ENCODE measurements at regions not wholly inside any gene's neighbourhood (a gene's known extent, or its start where the extent isn't known, plus 50 kb on each side); places are given as distances from the start of the nearest gene placed in this dataset.

GRCh38 chr1:14183329-14183728 is 415.2 kb upstream of the KAZN start:
- H3K27me3 ChIP-seq (ENCODE audit: control insufficient read depth in 3 of 3, insufficient read depth in 3 of 3, low read length in 3 of 3) = peaks cover 0 to 3% (median 0%) of the 10 kb centered on the region in 3 donors
- peaks cover 0 to 2% (median 0%) of the 10 kb centered on the region in 3 donors for H3K4me1 ChIP-seq (ENCODE audit: control insufficient read depth in 3 of 3, insufficient read depth in 3 of 3, low read length in 3 of 3)
- H3K9ac ChIP-seq (ENCODE audit: low read depth in 1 of 3, low read length in 3 of 3) = no peak overlapping the region
- H3K9me3 ChIP-seq (ENCODE audit: control insufficient read depth in 3 of 3, low read length in 3 of 3) = no peaks in the 10 kb centered on the region
- no peak overlapping the region for H3K4me3 ChIP-seq (ENCODE audit: low read length in 3 of 3)
- no peaks in the 10 kb centered on the region for H3K36me3 ChIP-seq (ENCODE audit: control insufficient read depth in 3 of 3, insufficient read depth in 3 of 3, low read length in 3 of 3)
- H3K27ac ChIP-seq (ENCODE audit: low read depth, low read length) = no peak overlapping the region

- no peak overlapping the region for H3K27ac ChIP-seq (ENCODE audit: low read depth, low read length)
- H3K36me3 ChIP-seq (ENCODE audit: control insufficient read depth in 3 of 3, insufficient read depth in 3 of 3, low read length in 3 of 3) = no peaks in the 10 kb centered on the region
- H3K9me3 ChIP-seq (ENCODE audit: control insufficient read depth in 3 of 3, low read length in 3 of 3) = no peaks in the 10 kb centered on the region
- peaks cover 0 to 4% (median 0%) of the 10 kb centered on the region in 3 donors for H3K4me1 ChIP-seq (ENCODE audit: control insufficient read depth in 3 of 3, insufficient read depth in 3 of 3, low read length in 3 of 3)
- H3K27me3 ChIP-seq (ENCODE audit: control insufficient read depth in 3 of 3, insufficient read depth in 3 of 3, low read length in 3 of 3) = peaks cover 0 to 3% (median 0%) of the 10 kb centered on the region in 3 donors
- no peak overlapping the region for H3K4me3 ChIP-seq (ENCODE audit: low read length in 3 of 3)
- no peak overlapping the region for H3K9ac ChIP-seq (ENCODE audit: low read depth in 1 of 3, low read length in 3 of 3)
Measured at GRCh38 chr1:14184454-14184853, 414.0 kb upstream of the KAZN start.

- Histone ChIP-seq H3K4me3 (ENCODE audit: low read length in 3 of 3) (no peak overlapping the region), H3K27ac (ENCODE audit: low read depth, low read length) (no peak overlapping the region), H3K9me3 (ENCODE audit: control insufficient read depth in 3 of 3, low read length in 3 of 3) (no peaks in the 10 kb centered on the region), H3K27me3 (ENCODE audit: control insufficient read depth in 3 of 3, insufficient read depth in 3 of 3, low read length in 3 of 3) (no peaks in the 10 kb centered on the region), H3K4me1 (ENCODE audit: control insufficient read depth in 3 of 3, insufficient read depth in 3 of 3, low read length in 3 of 3) (peaks cover 0 to 3% (median 0%) of the 10 kb centered on the region in 3 donors), H3K36me3 (ENCODE audit: control insufficient read depth in 3 of 3, insufficient read depth in 3 of 3, low read length in 3 of 3) (no peaks in the 10 kb centered on the region), H3K9ac (ENCODE audit: low read depth in 1 of 3, low read length in 3 of 3) (no peak overlapping the region)
Measured at GRCh38 chr1:14189381-14189780, 409.1 kb upstream of the KAZN start.

- H3K9me3 ChIP-seq (ENCODE audit: control insufficient read depth in 3 of 3, low read length in 3 of 3) = no peaks in the 10 kb centered on the region
- H3K4me3 ChIP-seq (ENCODE audit: low read length in 3 of 3) = no peak overlapping the region
- peaks cover 0 to 2% (median 0%) of the 10 kb centered on the region in 3 donors for H3K4me1 ChIP-seq (ENCODE audit: control insufficient read depth in 3 of 3, insufficient read depth in 3 of 3, low read length in 3 of 3)
- no peak overlapping the region for H3K9ac ChIP-seq (ENCODE audit: low read depth in 1 of 3, low read length in 3 of 3)
- peaks cover 0 to 5% (median 0%) of the 10 kb centered on the region in 3 donors for H3K27me3 ChIP-seq (ENCODE audit: control insufficient read depth in 3 of 3, insufficient read depth in 3 of 3, low read length in 3 of 3)
- H3K27ac ChIP-seq (ENCODE audit: low read depth, low read length) = no peak overlapping the region
- no peaks in the 10 kb centered on the region for H3K36me3 ChIP-seq (ENCODE audit: control insufficient read depth in 3 of 3, insufficient read depth in 3 of 3, low read length in 3 of 3)
Measured at GRCh38 chr1:14190508-14190907, 408.0 kb upstream of the KAZN start.

GRCh38 chr1:14194511-14194910 is 404.0 kb upstream of the KAZN start:
- H3K9ac ChIP-seq (ENCODE audit: low read depth in 1 of 3, low read length in 3 of 3) = no peak overlapping the region
- no peaks in the 10 kb centered on the region for H3K36me3 ChIP-seq (ENCODE audit: control insufficient read depth in 3 of 3, insufficient read depth in 3 of 3, low read length in 3 of 3)
- no peaks in the 10 kb centered on the region for H3K4me1 ChIP-seq (ENCODE audit: control insufficient read depth in 3 of 3, insufficient read depth in 3 of 3, low read length in 3 of 3)
- no peak overlapping the region for H3K27ac ChIP-seq (ENCODE audit: low read depth, low read length)
- H3K4me3 ChIP-seq (ENCODE audit: low read length in 3 of 3) = no peak overlapping the region
- peaks cover 0 to 5% (median 0%) of the 10 kb centered on the region in 3 donors for H3K27me3 ChIP-seq (ENCODE audit: control insufficient read depth in 3 of 3, insufficient read depth in 3 of 3, low read length in 3 of 3)
- H3K9me3 ChIP-seq (ENCODE audit: control insufficient read depth in 3 of 3, low read length in 3 of 3) = no peaks in the 10 kb centered on the region

GRCh38 chr1:14205066-14205465 is 393.4 kb upstream of the KAZN start:
- no peak overlapping the region for H3K4me3 ChIP-seq (ENCODE audit: low read length in 3 of 3)

GRCh38 chr1:14215151-14215550 is 383.3 kb upstream of the KAZN start:
- no peaks in the 10 kb centered on the region for H3K36me3 ChIP-seq (ENCODE audit: control insufficient read depth in 3 of 3, insufficient read depth in 3 of 3, low read length in 3 of 3)
- no peak overlapping the region for H3K9ac ChIP-seq (ENCODE audit: low read depth in 1 of 3, low read length in 3 of 3)
- peaks cover 0 to 2% (median 0%) of the 10 kb centered on the region in 3 donors for H3K9me3 ChIP-seq (ENCODE audit: control insufficient read depth in 3 of 3, low read length in 3 of 3)
- no peaks in the 10 kb centered on the region for H3K4me1 ChIP-seq (ENCODE audit: control insufficient read depth in 3 of 3, insufficient read depth in 3 of 3, low read length in 3 of 3)
- H3K27me3 ChIP-seq (ENCODE audit: control insufficient read depth in 3 of 3, insufficient read depth in 3 of 3, low read length in 3 of 3) = no peaks in the 10 kb centered on the region
- no peak overlapping the region for H3K4me3 ChIP-seq (ENCODE audit: low read length in 3 of 3)
- no peak overlapping the region for H3K27ac ChIP-seq (ENCODE audit: low read depth, low read length)

More at GRCh38 chr1:14205066-14205465, 393.4 kb upstream of the KAZN start:
- Histone ChIP-seq H3K27me3 (ENCODE audit: control insufficient read depth in 3 of 3, insufficient read depth in 3 of 3, low read length in 3 of 3) (no peaks in the 10 kb centered on the region), H3K9me3 (ENCODE audit: control insufficient read depth in 3 of 3, low read length in 3 of 3) (no peaks in the 10 kb centered on the region), H3K4me1 (ENCODE audit: control insufficient read depth in 3 of 3, insufficient read depth in 3 of 3, low read length in 3 of 3) (no peaks in the 10 kb centered on the region), H3K9ac (ENCODE audit: low read depth in 1 of 3, low read length in 3 of 3) (no peak overlapping the region), H3K27ac (ENCODE audit: low read depth, low read length) (no peak overlapping the region), H3K36me3 (ENCODE audit: control insufficient read depth in 3 of 3, insufficient read depth in 3 of 3, low read length in 3 of 3) (no peaks in the 10 kb centered on the region)

- no peaks in the 10 kb centered on the region for H3K4me1 ChIP-seq (ENCODE audit: control insufficient read depth in 3 of 3, insufficient read depth in 3 of 3, low read length in 3 of 3)
- H3K9ac ChIP-seq (ENCODE audit: low read depth in 1 of 3, low read length in 3 of 3) = no peak overlapping the region
- no peak overlapping the region for H3K27ac ChIP-seq (ENCODE audit: low read depth, low read length)
- peaks cover 0 to 2% (median 0%) of the 10 kb centered on the region in 3 donors for H3K9me3 ChIP-seq (ENCODE audit: control insufficient read depth in 3 of 3, low read length in 3 of 3)
- H3K27me3 ChIP-seq (ENCODE audit: control insufficient read depth in 3 of 3, insufficient read depth in 3 of 3, low read length in 3 of 3) = no peaks in the 10 kb centered on the region
- H3K36me3 ChIP-seq (ENCODE audit: control insufficient read depth in 3 of 3, insufficient read depth in 3 of 3, low read length in 3 of 3) = no peaks in the 10 kb centered on the region
- H3K4me3 ChIP-seq (ENCODE audit: low read length in 3 of 3) = no peak overlapping the region
Measured at GRCh38 chr1:14217384-14217783, 381.1 kb upstream of the KAZN start.

- H3K36me3 ChIP-seq (ENCODE audit: control insufficient read depth in 3 of 3, insufficient read depth in 3 of 3, low read length in 3 of 3) = no peaks in the 10 kb centered on the region
- H3K9ac ChIP-seq (ENCODE audit: low read depth in 1 of 3, low read length in 3 of 3) = no peak overlapping the region
- H3K9me3 ChIP-seq (ENCODE audit: control insufficient read depth in 3 of 3, low read length in 3 of 3) = peaks cover 0 to 2% (median 0%) of the 10 kb centered on the region in 3 donors
- H3K27ac ChIP-seq (ENCODE audit: low read depth, low read length) = no peak overlapping the region
- H3K27me3 ChIP-seq (ENCODE audit: control insufficient read depth in 3 of 3, insufficient read depth in 3 of 3, low read length in 3 of 3) = no peaks in the 10 kb centered on the region
- H3K4me1 ChIP-seq (ENCODE audit: control insufficient read depth in 3 of 3, insufficient read depth in 3 of 3, low read length in 3 of 3) = no peaks in the 10 kb centered on the region
- H3K4me3 ChIP-seq (ENCODE audit: low read length in 3 of 3) = no peak overlapping the region
Measured at GRCh38 chr1:14220324-14220723, 378.2 kb upstream of the KAZN start.

GRCh38 chr1:14220811-14221210 is 377.7 kb upstream of the KAZN start:
- Histone ChIP-seq H3K27me3 (ENCODE audit: control insufficient read depth in 3 of 3, insufficient read depth in 3 of 3, low read length in 3 of 3) (no peaks in the 10 kb centered on the region), H3K9ac (ENCODE audit: low read depth in 1 of 3, low read length in 3 of 3) (no peak overlapping the region)

GRCh38 chr1:14222086-14222485 is 376.4 kb upstream of the KAZN start:
- no peak overlapping the region for H3K9ac ChIP-seq (ENCODE audit: low read depth in 1 of 3, low read length in 3 of 3)
- no peaks in the 10 kb centered on the region for H3K27me3 ChIP-seq (ENCODE audit: control insufficient read depth in 3 of 3, insufficient read depth in 3 of 3, low read length in 3 of 3)
- H3K9me3 ChIP-seq (ENCODE audit: control insufficient read depth in 3 of 3, low read length in 3 of 3) = no peaks in the 10 kb centered on the region
- no peak overlapping the region for H3K4me3 ChIP-seq (ENCODE audit: low read length in 3 of 3)
- no peaks in the 10 kb centered on the region for H3K36me3 ChIP-seq (ENCODE audit: control insufficient read depth in 3 of 3, insufficient read depth in 3 of 3, low read length in 3 of 3)
- H3K4me1 ChIP-seq (ENCODE audit: control insufficient read depth in 3 of 3, insufficient read depth in 3 of 3, low read length in 3 of 3) = no peaks in the 10 kb centered on the region
- H3K27ac ChIP-seq (ENCODE audit: low read depth, low read length) = no peak overlapping the region

More at GRCh38 chr1:14220811-14221210, 377.7 kb upstream of the KAZN start:
- no peak overlapping the region for H3K27ac ChIP-seq (ENCODE audit: low read depth, low read length)
- no peaks in the 10 kb centered on the region for H3K4me1 ChIP-seq (ENCODE audit: control insufficient read depth in 3 of 3, insufficient read depth in 3 of 3, low read length in 3 of 3)
- H3K4me3 ChIP-seq (ENCODE audit: low read length in 3 of 3) = no peak overlapping the region
- H3K9me3 ChIP-seq (ENCODE audit: control insufficient read depth in 3 of 3, low read length in 3 of 3) = peaks cover 0 to 2% (median 0%) of the 10 kb centered on the region in 3 donors
- no peaks in the 10 kb centered on the region for H3K36me3 ChIP-seq (ENCODE audit: control insufficient read depth in 3 of 3, insufficient read depth in 3 of 3, low read length in 3 of 3)

Data from skeletal muscle tissue (tissue), 3 donors.